PC-9 (cell line): ENCODE measurements at regions not wholly inside any gene's neighbourhood (a gene's known extent, or its start where the extent isn't known, plus 50 kb on each side); places are given as distances from the start of the nearest gene placed in this dataset.

Source experiments
- BruUV-seq: library from RNA; stranded (reverse); fragments of 400-500 nt; replicated peaks from 2 replicates; lab custom pipeline; 2021; lab: Mats Ljungman, UMichigan
- CTCF ChIA-PET: fragments of 300-600 bp; sonication (Branson Sonifier 250); formaldehyde crosslinking; loops from one replicate; lab custom pipeline; 2022; ENCODE audit warnings: antibody characterized with exemption; lab: Charles Lee
- POLR2A ChIA-PET: fragments of 300-600 bp; sonication (Branson Sonifier 250); formaldehyde crosslinking; loops from one replicate; lab custom pipeline; 2022; ENCODE audit warnings: antibody characterized with exemption; ENCODE audit not compliant: unreplicated experiment; lab: Charles Lee
- DNase-seq, 2 experiments: peaks; one replicate each; pipeline versions ENCODE4 v3.0.0 to v3.0.0-alpha.2; 2015 to 2022; ENCODE audit warnings: mixed read lengths in 1 of 2
- H2AFZ ChIP-seq: fragments of 200-600 bp; sonication (generic); 2 replicates; pipeline ENCODE4 v1.8.1; 2017; ENCODE audit warnings: antibody characterized with exemption
- H3F3A ChIP-seq: fragments of 200-600 bp; sonication (generic); 2 replicates; pipeline ENCODE4 v1.8.1; 2017; ENCODE audit warnings: antibody characterized with exemption, mild to moderate bottlenecking, low read depth; ENCODE audit not compliant: insufficient read depth
- H3K27ac ChIP-seq: fragments of 200-600 bp; sonication (generic); 2 replicates; pipeline ENCODE4 v1.6.1; 2016; ENCODE audit warnings: mixed run types
- H3K27me3 ChIP-seq: fragments of 200-600 bp; sonication (generic); 2 replicates; pipeline ENCODE4 v1.6.1; 2016; ENCODE audit warnings: low read depth, mixed run types; ENCODE audit not compliant: insufficient read depth
- H3K36me3 ChIP-seq: fragments of 200-600 bp; sonication (generic); 2 replicates; pipeline ENCODE4 v1.6.1; 2016; ENCODE audit warnings: low read depth, mixed run types
- H3K4me1 ChIP-seq: fragments of 200-600 bp; sonication (generic); replicated peaks from 2 replicates; pipeline ENCODE4 v1.6.1; 2016; ENCODE audit warnings: mixed run types; ENCODE audit not compliant: insufficient read depth
- H3K4me2 ChIP-seq: fragments of 200-600 bp; sonication (generic); 2 replicates; pipeline ENCODE4 v1.6.1; 2017; ENCODE audit warnings: mixed run types
- H3K4me3 ChIP-seq: fragments of 200-600 bp; sonication (generic); 2 replicates; pipeline ENCODE4 v1.6.1; 2016; ENCODE audit warnings: mixed run types
- H3K79me2 ChIP-seq: fragments of 200-600 bp; sonication (generic); 2 replicates; pipeline ENCODE4 v1.6.1; 2017; ENCODE audit warnings: low read depth, mixed run types
- H3K9me2 ChIP-seq: fragments of 200-600 bp; sonication (generic); 2 replicates; pipeline ENCODE4 v1.8.1; 2017; ENCODE audit warnings: mild to moderate bottlenecking; ENCODE audit not compliant: insufficient read depth
- H3K9me3 ChIP-seq: fragments of 200-600 bp; sonication (generic); 2 replicates; pipeline ENCODE4 v1.8.1; 2016; ENCODE audit warnings: low read depth; ENCODE audit not compliant: insufficient read depth
- H4K20me1 ChIP-seq: fragments of 200-600 bp; sonication (generic); 2 replicates; pipeline ENCODE4 v1.8.1; 2017; ENCODE audit not compliant: insufficient read depth
- CTCF ChIP-seq: fragments of 200-600 bp; sonication (generic); conservative IDR thresholded peaks from 2 replicates; pipeline ENCODE4 v1.6.1; 2017; ENCODE audit warnings: mixed run types, antibody characterized with exemption, mild to moderate bottlenecking, moderate library complexity
- EZH2 ChIP-seq: fragments of 200-600 bp; sonication (generic); IDR thresholded peaks from 2 replicates; pipeline ENCODE4 v1.8.0; 2017; ENCODE audit warnings: antibody characterized with exemption, low read depth
- intact Hi-C: fragments of 100-400 bp; cut with micrococcal nuclease; formaldehyde crosslinking; loops from one replicate; pipeline ENCODE4 v1.10.0; 2022; ENCODE audit not compliant: unreplicated experiment

GRCh38 chr9:710951-711745 is 130.3 kb upstream of the DMRT1 start:
- H3K4me2 ChIP-seq: no peak overlapping the region
- peaks cover 7% of the 10 kb centered on the region for H3K4me1 ChIP-seq
- H3K36me3 ChIP-seq: no peaks in the 10 kb centered on the region
- CTCF ChIA-PET: no interaction called here
- POLR2A ChIA-PET: interaction anchor here (0.6 kb wide), 1 partner anchor 18 kb away, joined by 7 read pairs; no protein-coding TSS in a partner anchor
- H3K79me2 ChIP-seq: no peaks in the 10 kb centered on the region
- H3K9me2 ChIP-seq: no peaks in the 10 kb centered on the region
- intact Hi-C loops: no loop called here
- TF ChIP-seq EZH2: no peak
- TF ChIP-seq CTCF: no peak
- H3K27me3 ChIP-seq: no peaks in the 10 kb centered on the region
- H2AFZ ChIP-seq: no peak overlapping the region
- no peaks in the 10 kb centered on the region for H4K20me1 ChIP-seq
- H3K27ac ChIP-seq: no peak overlapping the region
- BruUV-seq: no TSS peak
- no peaks in the 10 kb centered on the region for H3F3A ChIP-seq
- H3K4me3 ChIP-seq: no peak overlapping the region
- no peaks in the 10 kb centered on the region for H3K9me3 ChIP-seq
- no peak for DNase-seq

GRCh38 chr9:711761-712553 is 129.5 kb upstream of the DMRT1 start:
- no peaks in the 10 kb centered on the region for H3K4me1 ChIP-seq
- no peaks in the 10 kb centered on the region for H3K9me2 ChIP-seq
- intact Hi-C loops: no loop called here
- no peaks in the 10 kb centered on the region for H3K27me3 ChIP-seq
- no peaks in the 10 kb centered on the region for H3K9me3 ChIP-seq
- no peak overlapping the region for H3K4me3 ChIP-seq
- DNase-seq: no peak
- no peaks in the 10 kb centered on the region for H3K79me2 ChIP-seq
- CTCF ChIA-PET: no interaction called here
- TF ChIP-seq CTCF (no peak), EZH2 (no peak)
- no peak overlapping the region for H3K27ac ChIP-seq
- TSS peak; percentile 31 for BruUV-seq
- H2AFZ ChIP-seq: no peak overlapping the region
- no peaks in the 10 kb centered on the region for H3F3A ChIP-seq
- H3K36me3 ChIP-seq: no peaks in the 10 kb centered on the region
- H3K4me2 ChIP-seq: no peak overlapping the region
- POLR2A ChIA-PET: no interaction called here
- no peaks in the 10 kb centered on the region for H4K20me1 ChIP-seq

GRCh38 chr9:712643-713042 is 128.9 kb upstream of the DMRT1 start:
- no peaks in the 10 kb centered on the region for H3K79me2 ChIP-seq
- no peak for DNase-seq
- no peak for TF ChIP-seq CTCF
- TF ChIP-seq EZH2: no peak
- no peaks in the 10 kb centered on the region for H4K20me1 ChIP-seq
- H3K4me2 ChIP-seq: no peak overlapping the region
- no peaks in the 10 kb centered on the region for H3K9me2 ChIP-seq
- no peak overlapping the region for H3K27ac ChIP-seq
- ChIA-PET CTCF (no interaction called here), POLR2A (no interaction called here)
- no peaks in the 10 kb centered on the region for H3K27me3 ChIP-seq
- H3K4me1 ChIP-seq: no peaks in the 10 kb centered on the region
- H3F3A ChIP-seq: no peaks in the 10 kb centered on the region
- no peaks in the 10 kb centered on the region for H3K9me3 ChIP-seq
- no TSS peak for BruUV-seq
- no peaks in the 10 kb centered on the region for H3K36me3 ChIP-seq
- H2AFZ ChIP-seq: no peak overlapping the region
- intact Hi-C loops: no loop called here
- no peak overlapping the region for H3K4me3 ChIP-seq
